A549 (cell line): ENCODE measurements at regions not wholly inside any gene's neighbourhood (a gene's known extent, or its start where the extent isn't known, plus 50 kb on each side); places are given as distances from the start of the nearest gene placed in this dataset.

Experiments
- BCL3 ChIP-seq: fragments of >200 bp; sonication (Bioruptor Twin); formaldehyde crosslinking; IDR thresholded peaks from 3 replicates; pipeline ENCODE4 v1.6.1; 2016
- CTCF ChIP-seq: fragments of >200 bp; sonication (Bioruptor Twin); formaldehyde crosslinking; IDR thresholded peaks from 3 replicates; pipeline ENCODE4 v1.5.1; 2016
- MYC ChIP-seq: IDR thresholded peaks from 2 replicates; pipeline ENCODE4 v1.6.1; 2012; ENCODE audit warnings: mild to moderate bottlenecking, inconsistent platforms, low read length, improper control_type of control experiment, borderline replicate concordance
- POLR2A ChIP-seq: IDR thresholded peaks from 2 replicates; pipeline ENCODE4 v1.6.1; 2012; ENCODE audit warnings: mild to moderate bottlenecking, low read length
- SMC3 ChIP-seq: fragments of >200 bp; sonication (Bioruptor Twin); formaldehyde crosslinking; IDR thresholded peaks from 3 replicates; pipeline ENCODE4 v1.6.1; 2018; ENCODE audit warnings: inconsistent platforms
- TF ChIP-seq, protein P1 (sequence below): IDR thresholded peaks from 2 replicates; pipeline ENCODE4 v1.6.1; 2012; ENCODE audit warnings: low read depth, borderline replicate concordance

DNA sequence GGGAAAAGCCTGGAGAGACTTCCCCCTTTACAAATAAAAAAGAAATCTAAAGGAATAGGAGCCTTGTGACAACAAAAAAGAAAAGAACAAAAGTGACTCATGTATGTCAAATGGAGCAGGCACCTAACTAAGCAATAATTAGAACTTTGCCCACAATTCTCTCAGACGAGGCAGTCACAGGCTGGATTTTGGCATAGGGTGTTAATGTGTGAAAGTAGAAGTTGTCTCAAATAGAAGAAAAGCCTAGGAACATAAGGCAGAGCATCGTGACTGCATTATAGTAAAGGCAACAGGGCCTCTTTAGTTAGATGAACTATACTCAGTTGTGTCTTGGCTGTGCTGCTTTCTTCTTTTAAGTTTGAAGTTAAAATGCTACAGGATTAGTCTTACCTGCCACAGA, 219.9 kb upstream of the TMEM161B start:
- no peak for TF ChIP-seq SMC3
- no peak for TF ChIP-seq CTCF
- no peak for TF ChIP-seq MYC
- TF ChIP-seq, protein P1, sequence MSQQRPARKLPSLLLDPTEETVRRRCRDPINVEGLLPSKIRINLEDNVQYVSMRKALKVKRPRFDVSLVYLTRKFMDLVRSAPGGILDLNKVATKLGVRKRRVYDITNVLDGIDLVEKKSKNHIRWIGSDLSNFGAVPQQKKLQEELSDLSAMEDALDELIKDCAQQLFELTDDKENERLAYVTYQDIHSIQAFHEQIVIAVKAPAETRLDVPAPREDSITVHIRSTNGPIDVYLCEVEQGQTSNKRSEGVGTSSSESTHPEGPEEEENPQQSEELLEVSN, result no peak
- no peak for TF ChIP-seq BCL3
- no peak for TF ChIP-seq POLR2A
